ENCODE measurements at regions not wholly inside any gene's neighbourhood (a gene's known extent, or its start where the extent isn't known, plus 50 kb on each side); places are given as distances from the start of the nearest gene placed in this dataset.

DNA sequence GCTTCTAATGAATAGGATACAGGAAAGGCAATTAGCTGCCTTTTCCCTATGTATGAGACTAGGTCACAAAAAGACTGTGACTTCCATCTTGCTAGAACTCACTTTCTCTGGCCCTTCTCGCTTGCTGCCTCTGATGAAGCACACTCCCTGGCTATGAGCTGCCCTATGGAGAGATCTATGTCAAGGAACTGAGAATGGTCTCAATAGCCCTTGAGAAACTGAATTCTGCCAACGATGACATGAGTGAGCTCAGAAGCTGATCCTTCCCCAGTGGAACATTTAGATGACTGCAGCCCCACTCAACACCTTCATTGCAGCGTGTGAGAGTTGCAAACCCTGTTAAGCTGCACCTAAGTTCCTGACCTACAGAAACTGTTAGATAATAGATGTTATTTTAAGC lies 309.8 kb downstream of the COG6 start:
- CTCF ChIA-PET = interaction anchor here (0.7 kb wide), 2 partner anchors 95 to 103 kb away, joined by 4 read pairs; no protein-coding TSS in a partner anchor

DNA sequence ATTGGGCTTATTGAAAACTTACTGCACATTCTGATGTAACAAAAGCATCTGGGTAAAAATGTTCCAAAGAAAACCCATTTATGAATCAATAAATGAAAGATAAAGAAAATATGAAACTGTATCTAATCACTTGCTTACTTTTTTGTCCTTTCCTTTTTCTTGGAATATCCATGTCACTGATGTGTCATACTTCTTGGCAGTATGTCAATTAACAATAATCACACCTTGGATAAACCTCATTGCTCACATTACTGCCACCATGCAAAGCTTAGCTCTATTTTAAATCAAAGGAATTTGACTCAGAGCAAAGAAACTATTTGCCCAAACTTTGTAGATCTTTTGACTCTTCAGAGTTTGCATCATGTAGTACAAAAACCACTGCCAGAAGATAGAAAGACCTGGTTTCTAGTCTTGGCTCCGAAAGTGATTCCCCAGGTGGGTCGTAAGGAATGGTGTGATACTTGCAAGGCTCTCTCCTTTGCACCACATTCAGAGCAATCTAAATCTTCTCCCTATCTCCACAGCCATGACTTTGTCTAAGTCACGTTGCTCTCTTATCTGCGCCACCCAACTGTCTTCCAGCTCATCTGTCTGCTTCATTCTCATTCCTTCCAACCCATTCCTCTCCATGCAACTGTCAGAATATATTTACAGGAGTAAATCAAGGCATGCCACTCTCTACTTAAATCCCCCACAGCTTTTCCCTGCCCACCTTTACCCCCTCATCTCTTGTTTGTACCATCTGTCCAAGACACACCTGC lies 311.9 kb downstream of the COG6 start:
- POLR2A ChIA-PET = no interaction called here
- TF ChIP-seq ZNF658 (tag by site-specific recombination; IDR thresholded peaks at IDR 0.05) (no peak), ZNF600 (tag by site-specific recombination; IDR thresholded peaks at IDR 0.05) (no peak), ZNF473 (tag by site-specific recombination; IDR thresholded peaks at IDR 0.05) (no peak), REPIN1 (tag by site-specific recombination; IDR thresholded peaks at IDR 0.05; ENCODE audit: low read depth) (no peak), ZNF585B (tag by site-specific recombination; IDR thresholded peaks at IDR 0.05) (no peak), GFI1B (tag by site-specific recombination; IDR thresholded peaks at IDR 0.05) (no peak), BCL11A (tag by site-specific recombination; IDR thresholded peaks at IDR 0.05; ENCODE audit: low read depth) (no peak), HOXA7 (CRISPR knock-in tag; IDR thresholded peaks at IDR 0.05; ENCODE audit: borderline replicate concordance) (no peak), ZNF530 (tag by site-specific recombination; IDR thresholded peaks at IDR 0.05; ENCODE audit: low read depth) (no peak), ZNF133 (tag by site-specific recombination; IDR thresholded peaks at IDR 0.05) (no peak), ZNF416 (tag by site-specific recombination; IDR thresholded peaks at IDR 0.05) (no peak), ZNF596 (tag by site-specific recombination; IDR thresholded peaks at IDR 0.05) (no peak)
- TF ChIP-seq, protein P1, sequence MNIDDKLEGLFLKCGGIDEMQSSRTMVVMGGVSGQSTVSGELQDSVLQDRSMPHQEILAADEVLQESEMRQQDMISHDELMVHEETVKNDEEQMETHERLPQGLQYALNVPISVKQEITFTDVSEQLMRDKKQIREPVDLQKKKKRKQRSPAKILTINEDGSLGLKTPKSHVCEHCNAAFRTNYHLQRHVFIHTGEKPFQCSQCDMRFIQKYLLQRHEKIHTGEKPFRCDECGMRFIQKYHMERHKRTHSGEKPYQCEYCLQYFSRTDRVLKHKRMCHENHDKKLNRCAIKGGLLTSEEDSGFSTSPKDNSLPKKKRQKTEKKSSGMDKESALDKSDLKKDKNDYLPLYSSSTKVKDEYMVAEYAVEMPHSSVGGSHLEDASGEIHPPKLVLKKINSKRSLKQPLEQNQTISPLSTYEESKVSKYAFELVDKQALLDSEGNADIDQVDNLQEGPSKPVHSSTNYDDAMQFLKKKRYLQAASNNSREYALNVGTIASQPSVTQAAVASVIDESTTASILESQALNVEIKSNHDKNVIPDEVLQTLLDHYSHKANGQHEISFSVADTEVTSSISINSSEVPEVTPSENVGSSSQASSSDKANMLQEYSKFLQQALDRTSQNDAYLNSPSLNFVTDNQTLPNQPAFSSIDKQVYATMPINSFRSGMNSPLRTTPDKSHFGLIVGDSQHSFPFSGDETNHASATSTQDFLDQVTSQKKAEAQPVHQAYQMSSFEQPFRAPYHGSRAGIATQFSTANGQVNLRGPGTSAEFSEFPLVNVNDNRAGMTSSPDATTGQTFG (tag by site-specific recombination; IDR thresholded peaks at IDR 0.05; ENCODE audit: borderline replicate concordance) = no peak
- TF ChIP-seq, protein P2, sequence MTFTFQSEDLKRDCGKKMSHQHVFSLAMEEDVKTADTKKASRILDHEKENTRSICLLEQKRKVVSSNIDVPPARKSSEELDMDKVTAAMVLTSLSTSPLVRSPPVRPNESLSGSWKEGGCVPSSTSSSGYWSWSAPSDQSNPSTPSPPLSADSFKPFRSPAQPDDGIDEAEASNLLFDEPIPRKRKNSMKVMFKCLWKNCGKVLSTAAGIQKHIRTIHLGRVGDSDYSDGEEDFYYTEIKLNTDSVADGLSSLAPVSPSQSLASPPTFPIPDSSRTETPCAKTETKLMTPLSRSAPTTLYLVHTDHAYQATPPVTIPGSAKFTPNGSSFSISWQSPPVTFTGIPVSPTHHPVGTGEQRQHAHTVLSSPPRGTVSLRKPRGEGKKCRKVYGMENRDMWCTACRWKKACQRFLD (tag by site-specific recombination; IDR thresholded peaks at IDR 0.05) = no peak

More for the DNA sequence above, 309.8 kb downstream of the COG6 start:
- H3K9me3 ChIP-seq (ENCODE audit: control insufficient read depth, insufficient read depth, low read depth, low read length) = no peaks in the 10 kb centered on the region
- no peak for TF ChIP-seq ZNF561 (tag by site-specific recombination; IDR thresholded peaks at IDR 0.05; ENCODE audit: borderline replicate concordance)
- TF ChIP-seq KLF10 (tag by site-specific recombination; IDR thresholded peaks at IDR 0.05) = no peak
- TF ChIP-seq, protein P3, sequence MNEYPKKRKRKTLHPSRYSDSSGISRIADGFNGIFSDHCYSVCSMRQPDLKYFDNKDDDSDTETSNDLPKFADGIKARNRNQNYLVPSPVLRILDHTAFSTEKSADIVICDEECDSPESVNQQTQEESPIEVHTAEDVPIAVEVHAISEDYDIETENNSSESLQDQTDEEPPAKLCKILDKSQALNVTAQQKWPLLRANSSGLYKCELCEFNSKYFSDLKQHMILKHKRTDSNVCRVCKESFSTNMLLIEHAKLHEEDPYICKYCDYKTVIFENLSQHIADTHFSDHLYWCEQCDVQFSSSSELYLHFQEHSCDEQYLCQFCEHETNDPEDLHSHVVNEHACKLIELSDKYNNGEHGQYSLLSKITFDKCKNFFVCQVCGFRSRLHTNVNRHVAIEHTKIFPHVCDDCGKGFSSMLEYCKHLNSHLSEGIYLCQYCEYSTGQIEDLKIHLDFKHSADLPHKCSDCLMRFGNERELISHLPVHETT (tag by site-specific recombination; IDR thresholded peaks at IDR 0.05) = no peak
- no peak for TF ChIP-seq ZFP69B (tag by site-specific recombination; IDR thresholded peaks at IDR 0.05)
- no peak for TF ChIP-seq ZFP3 (tag by site-specific recombination; IDR thresholded peaks at IDR 0.05; ENCODE audit: low read depth)
- TF ChIP-seq ZNF558 (tag by site-specific recombination; IDR thresholded peaks at IDR 0.05) = no peak
- no peak for TF ChIP-seq EGR2 (tag by site-specific recombination; IDR thresholded peaks at IDR 0.05; ENCODE audit: low read depth)
- TF ChIP-seq, protein P4, sequence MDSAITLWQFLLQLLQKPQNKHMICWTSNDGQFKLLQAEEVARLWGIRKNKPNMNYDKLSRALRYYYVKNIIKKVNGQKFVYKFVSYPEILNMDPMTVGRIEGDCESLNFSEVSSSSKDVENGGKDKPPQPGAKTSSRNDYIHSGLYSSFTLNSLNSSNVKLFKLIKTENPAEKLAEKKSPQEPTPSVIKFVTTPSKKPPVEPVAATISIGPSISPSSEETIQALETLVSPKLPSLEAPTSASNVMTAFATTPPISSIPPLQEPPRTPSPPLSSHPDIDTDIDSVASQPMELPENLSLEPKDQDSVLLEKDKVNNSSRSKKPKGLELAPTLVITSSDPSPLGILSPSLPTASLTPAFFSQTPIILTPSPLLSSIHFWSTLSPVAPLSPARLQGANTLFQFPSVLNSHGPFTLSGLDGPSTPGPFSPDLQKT (IDR thresholded peaks at IDR 0.05; ENCODE audit: borderline replicate concordance, low read depth, low read length) = no peak
- TF ChIP-seq, protein P5, sequence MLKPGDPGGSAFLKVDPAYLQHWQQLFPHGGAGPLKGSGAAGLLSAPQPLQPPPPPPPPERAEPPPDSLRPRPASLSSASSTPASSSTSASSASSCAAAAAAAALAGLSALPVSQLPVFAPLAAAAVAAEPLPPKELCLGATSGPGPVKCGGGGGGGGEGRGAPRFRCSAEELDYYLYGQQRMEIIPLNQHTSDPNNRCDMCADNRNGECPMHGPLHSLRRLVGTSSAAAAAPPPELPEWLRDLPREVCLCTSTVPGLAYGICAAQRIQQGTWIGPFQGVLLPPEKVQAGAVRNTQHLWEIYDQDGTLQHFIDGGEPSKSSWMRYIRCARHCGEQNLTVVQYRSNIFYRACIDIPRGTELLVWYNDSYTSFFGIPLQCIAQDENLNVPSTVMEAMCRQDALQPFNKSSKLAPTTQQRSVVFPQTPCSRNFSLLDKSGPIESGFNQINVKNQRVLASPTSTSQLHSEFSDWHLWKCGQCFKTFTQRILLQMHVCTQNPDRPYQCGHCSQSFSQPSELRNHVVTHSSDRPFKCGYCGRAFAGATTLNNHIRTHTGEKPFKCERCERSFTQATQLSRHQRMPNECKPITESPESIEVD (tag by site-specific recombination; IDR thresholded peaks at IDR 0.05) = no peak
- no peak for TF ChIP-seq ZNF707 (tag by site-specific recombination; IDR thresholded peaks at IDR 0.05)
- no peak for TF ChIP-seq ZNF48 (tag by site-specific recombination; IDR thresholded peaks at IDR 0.05)
- TF ChIP-seq ZNF366 (tag by site-specific recombination; conservative IDR thresholded peaks at IDR 0.05) = no peak
- no peak for TF ChIP-seq ZNF175 (tag by site-specific recombination; IDR thresholded peaks at IDR 0.05)
- TF ChIP-seq, protein P6, sequence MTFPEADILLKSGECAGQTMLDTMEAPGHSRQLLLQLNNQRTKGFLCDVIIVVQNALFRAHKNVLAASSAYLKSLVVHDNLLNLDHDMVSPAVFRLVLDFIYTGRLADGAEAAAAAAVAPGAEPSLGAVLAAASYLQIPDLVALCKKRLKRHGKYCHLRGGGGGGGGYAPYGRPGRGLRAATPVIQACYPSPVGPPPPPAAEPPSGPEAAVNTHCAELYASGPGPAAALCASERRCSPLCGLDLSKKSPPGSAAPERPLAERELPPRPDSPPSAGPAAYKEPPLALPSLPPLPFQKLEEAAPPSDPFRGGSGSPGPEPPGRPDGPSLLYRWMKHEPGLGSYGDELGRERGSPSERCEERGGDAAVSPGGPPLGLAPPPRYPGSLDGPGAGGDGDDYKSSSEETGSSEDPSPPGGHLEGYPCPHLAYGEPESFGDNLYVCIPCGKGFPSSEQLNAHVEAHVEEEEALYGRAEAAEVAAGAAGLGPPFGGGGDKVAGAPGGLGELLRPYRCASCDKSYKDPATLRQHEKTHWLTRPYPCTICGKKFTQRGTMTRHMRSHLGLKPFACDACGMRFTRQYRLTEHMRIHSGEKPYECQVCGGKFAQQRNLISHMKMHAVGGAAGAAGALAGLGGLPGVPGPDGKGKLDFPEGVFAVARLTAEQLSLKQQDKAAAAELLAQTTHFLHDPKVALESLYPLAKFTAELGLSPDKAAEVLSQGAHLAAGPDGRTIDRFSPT (tag by site-specific recombination; IDR thresholded peaks at IDR 0.05) = no peak
- TF ChIP-seq ZNF140 (tag by site-specific recombination; IDR thresholded peaks at IDR 0.05) = no peak
- no peak for TF ChIP-seq ZNF214 (tag by site-specific recombination; IDR thresholded peaks at IDR 0.05; ENCODE audit: borderline replicate concordance)
- no peak for TF ChIP-seq BCL11A (tag by site-specific recombination; IDR thresholded peaks at IDR 0.05; ENCODE audit: low read depth)
- POLR2A ChIA-PET = no interaction called here
- H3K27ac ChIP-seq (ENCODE audit: extremely low read depth, low read depth, low read length) = no peak overlapping the region
- H3K4me1 ChIP-seq (ENCODE audit: control insufficient read depth, insufficient read depth, low read length) = no peaks in the 10 kb centered on the region
- H3K4me3 ChIP-seq (ENCODE audit: low read depth, low read length) = no peak overlapping the region
- no peaks in the 10 kb centered on the region for H3K36me3 ChIP-seq (ENCODE audit: control insufficient read depth in 2 of 2, insufficient read depth in 1 of 2, low read length in 2 of 2)

More for the DNA sequence above, 311.9 kb downstream of the COG6 start:
- Histone ChIP-seq H3K27ac (ENCODE audit: extremely low read depth, low read depth, low read length) (no peak overlapping the region), H3K4me3 (ENCODE audit: low read depth, low read length) (no peak overlapping the region), H3K4me1 (ENCODE audit: control insufficient read depth, insufficient read depth, low read length) (no peaks in the 10 kb centered on the region), H3K36me3 (ENCODE audit: control insufficient read depth in 2 of 2, insufficient read depth in 1 of 2, low read length in 2 of 2) (no peaks in the 10 kb centered on the region), H3K9me3 (ENCODE audit: control insufficient read depth, insufficient read depth, low read depth, low read length) (no peaks in the 10 kb centered on the region)
- CTCF ChIA-PET = no interaction called here
